ENCODE measurements at regions not wholly inside any gene's neighbourhood (a gene's known extent, or its start where the extent isn't known, plus 50 kb on each side); places are given as distances from the start of the nearest gene placed in this dataset.

- TF ChIP-seq POLR2A (IDR thresholded peaks at IDR 0.05) (no peak), CTCF (IDR thresholded peaks at IDR 0.05) (no peak)
Observed at GRCh38 chr14:66003082-66003730, 483.0 kb upstream of the CCDC196 start.
